AG09319 (cell line): ENCODE measurements at regions not wholly inside any gene's neighbourhood (a gene's known extent, or its start where the extent isn't known, plus 50 kb on each side); places are given as distances from the start of the nearest gene placed in this dataset.
A peak's percentile ranks its signal among the peaks of the same experiment; 100 is the strongest.

Experiments used
- DNase-seq: peaks from one replicate; pipeline ENCODE4 v3.0.0-alpha.2; 2010; ENCODE audit warnings: low read depth; ENCODE audit errors: extremely low read depth
- TF ChIP-seq, protein P1 (sequence below): IDR thresholded peaks from 2 replicates; pipeline ENCODE4 v1.5.1; 2011; ENCODE audit warnings: low read depth, mild to moderate bottlenecking, inconsistent platforms, low read length, moderate library complexity

- TF ChIP-seq, protein P1, sequence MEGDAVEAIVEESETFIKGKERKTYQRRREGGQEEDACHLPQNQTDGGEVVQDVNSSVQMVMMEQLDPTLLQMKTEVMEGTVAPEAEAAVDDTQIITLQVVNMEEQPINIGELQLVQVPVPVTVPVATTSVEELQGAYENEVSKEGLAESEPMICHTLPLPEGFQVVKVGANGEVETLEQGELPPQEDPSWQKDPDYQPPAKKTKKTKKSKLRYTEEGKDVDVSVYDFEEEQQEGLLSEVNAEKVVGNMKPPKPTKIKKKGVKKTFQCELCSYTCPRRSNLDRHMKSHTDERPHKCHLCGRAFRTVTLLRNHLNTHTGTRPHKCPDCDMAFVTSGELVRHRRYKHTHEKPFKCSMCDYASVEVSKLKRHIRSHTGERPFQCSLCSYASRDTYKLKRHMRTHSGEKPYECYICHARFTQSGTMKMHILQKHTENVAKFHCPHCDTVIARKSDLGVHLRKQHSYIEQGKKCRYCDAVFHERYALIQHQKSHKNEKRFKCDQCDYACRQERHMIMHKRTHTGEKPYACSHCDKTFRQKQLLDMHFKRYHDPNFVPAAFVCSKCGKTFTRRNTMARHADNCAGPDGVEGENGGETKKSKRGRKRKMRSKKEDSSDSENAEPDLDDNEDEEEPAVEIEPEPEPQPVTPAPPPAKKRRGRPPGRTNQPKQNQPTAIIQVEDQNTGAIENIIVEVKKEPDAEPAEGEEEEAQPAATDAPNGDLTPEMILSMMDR, result no peak
- DNase-seq, result no peak
Observed at GRCh38 chr3:135706758-135707375, 258.7 kb upstream of the PPP2R3A start.

- TF ChIP-seq, protein P1, result no peak
- DNase-seq, result no peak
Observed at GRCh38 chr3:135719449-135719848, 246.1 kb upstream of the PPP2R3A start.

GRCh38 chr3:135728007-135728721 is 237.4 kb upstream of the PPP2R3A start:
- TF ChIP-seq, protein P1, result no peak
- no peak for DNase-seq

DNA sequence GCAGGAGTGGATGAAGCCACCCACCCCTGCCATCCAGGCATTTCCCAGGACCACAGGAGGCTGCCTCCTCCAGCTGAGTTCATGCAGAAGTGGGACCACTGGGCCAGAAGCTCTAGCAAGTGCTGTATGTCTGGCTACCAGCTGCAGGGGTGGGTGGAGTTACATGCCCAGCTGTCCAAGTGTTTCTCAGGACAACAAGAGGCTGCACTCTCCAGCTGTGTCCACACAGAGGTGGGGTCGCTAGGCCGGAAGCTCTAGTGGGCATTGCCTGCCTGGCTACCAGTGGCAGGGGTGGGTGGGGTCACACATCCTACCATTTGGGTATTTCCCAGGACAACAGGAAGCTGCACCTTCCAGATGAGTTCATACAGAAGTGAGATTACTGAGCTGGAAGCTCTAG is 234.0 kb upstream of the PPP2R3A start:
- TF ChIP-seq, protein P1, result no peak

GRCh38 chr3:135736740-135737139 is 228.8 kb upstream of the PPP2R3A start:
- TF ChIP-seq, protein P1, result peak; percentile 25
- no peak for DNase-seq

More for the DNA sequence above, 234.0 kb upstream of the PPP2R3A start:
- DNase-seq, result no peak

DNA sequence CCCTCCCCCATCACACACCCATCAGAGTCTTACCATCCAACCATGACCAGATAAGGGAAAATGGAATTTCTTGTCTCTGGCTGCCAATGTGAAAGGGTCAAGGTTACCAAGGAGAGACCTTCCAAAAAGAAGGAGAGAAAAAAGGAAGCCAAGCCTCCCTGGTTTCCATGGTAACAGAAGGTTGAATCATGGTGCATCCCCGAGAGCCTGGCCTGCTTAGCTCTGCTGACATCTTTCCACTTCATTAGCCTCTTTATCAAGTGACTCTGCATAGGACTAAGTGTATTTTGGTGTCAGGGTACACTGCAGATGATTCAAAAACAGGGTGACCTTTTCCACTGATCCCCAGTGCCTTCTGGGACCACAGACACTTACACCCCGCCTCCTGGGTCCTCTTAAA is 225.7 kb upstream of the PPP2R3A start:
- DNase-seq, result no peak

GRCh38 chr3:135740211-135740610 is 225.3 kb upstream of the PPP2R3A start:
- DNase-seq, result no peak

More for the DNA sequence above, 225.7 kb upstream of the PPP2R3A start:
- TF ChIP-seq, protein P1, result no peak

More at GRCh38 chr3:135740211-135740610, 225.3 kb upstream of the PPP2R3A start:
- TF ChIP-seq, protein P1, result no peak
